ENCODE measurements at regions not wholly inside any gene's neighbourhood (a gene's known extent, or its start where the extent isn't known, plus 50 kb on each side); places are given as distances from the start of the nearest gene placed in this dataset.

DNA sequence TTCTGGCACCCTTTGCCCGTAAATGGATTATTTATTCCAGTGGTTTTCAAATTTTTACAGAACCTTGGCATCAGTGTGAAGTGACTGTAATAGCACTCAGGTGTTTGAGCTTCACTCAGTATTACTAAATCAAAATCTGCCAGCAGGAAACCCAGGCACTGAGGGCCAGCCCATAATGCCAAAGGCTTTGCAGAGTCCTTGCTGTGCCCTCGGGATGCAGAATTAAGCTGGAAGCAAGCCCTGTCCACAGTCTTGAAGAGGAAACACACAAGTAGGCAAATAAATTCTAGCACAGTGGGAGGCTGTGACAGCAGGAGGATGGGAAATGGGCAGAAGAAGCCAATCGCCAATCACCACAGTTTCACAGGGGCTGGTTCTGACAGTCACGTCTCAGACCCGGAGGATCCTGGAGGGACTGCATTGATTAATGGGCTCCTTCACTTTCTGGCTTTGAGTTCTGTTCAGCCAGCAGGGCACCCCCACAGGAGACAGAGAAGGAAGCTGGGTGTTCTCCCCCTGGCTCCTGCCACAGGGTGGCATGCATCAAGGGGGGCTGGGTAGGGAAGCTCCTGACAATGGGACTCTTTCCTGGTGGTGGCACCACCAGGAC is 138.8 kb downstream of the MTNR1A start:
- TF ChIP-seq POLR2AphosphoS5 (IDR thresholded peaks at IDR 0.05; ENCODE audit: borderline replicate concordance, low read depth, low read length) = no peak
- TF ChIP-seq EZH2 (IDR thresholded peaks at IDR 0.05) = no peak
- TF ChIP-seq FOXP2 (optimal IDR thresholded peaks at IDR 0.05; ENCODE audit: control extremely low read depth, extremely low read length, insufficient read depth) = no peak

All from SK-N-MC (cell line).